TTC549 (cell line): ENCODE measurements at regions not wholly inside any gene's neighbourhood (a gene's known extent, or its start where the extent isn't known, plus 50 kb on each side); places are given as distances from the start of the nearest gene placed in this dataset.

ENCODE experiments used
- FAIRE-seq: peaks from 2 replicates; lab custom pipeline; 2012; peaks lifted over from hg19 to GRCh38; lab: Jason Lieb, UNC

GRCh38 chr6:166751051-166751595 lies 124.1 kb upstream of the RPS6KA2 start:
- no peak for FAIRE-seq

GRCh38 chr6:166750108-166750793 lies 123.2 kb upstream of the RPS6KA2 start:
- FAIRE-seq, result no peak

- no peak for FAIRE-seq
These were observed 122.6 kb upstream of the RPS6KA2 start for GRCh38 chr6:166749666-166750065.

- no peak for FAIRE-seq
These were observed 120.9 kb upstream of the RPS6KA2 start for GRCh38 chr6:166747644-166748595.

GRCh38 chr6:166745801-166746668 lies 119.0 kb upstream of the RPS6KA2 start:
- FAIRE-seq, result no peak

GRCh38 chr6:166744223-166745134 lies 117.4 kb upstream of the RPS6KA2 start:
- no peak for FAIRE-seq

GRCh38 chr6:166743406-166744222 lies 116.6 kb upstream of the RPS6KA2 start:
- no peak for FAIRE-seq

GRCh38 chr6:166742981-166743380 lies 115.9 kb upstream of the RPS6KA2 start:
- no peak for FAIRE-seq

- FAIRE-seq, result no peak
These were observed 112.9 kb upstream of the RPS6KA2 start for GRCh38 chr6:166739976-166740318.

GRCh38 chr6:166739117-166739975 lies 112.3 kb upstream of the RPS6KA2 start:
- no peak for FAIRE-seq

- no peak for FAIRE-seq
These were observed 111.5 kb upstream of the RPS6KA2 start for GRCh38 chr6:166738386-166739116.

- FAIRE-seq, result no peak
These were observed 110.2 kb upstream of the RPS6KA2 start for GRCh38 chr6:166737261-166737660.

- no peak for FAIRE-seq
These were observed 109.6 kb upstream of the RPS6KA2 start for GRCh38 chr6:166736634-166737033.

- FAIRE-seq, result no peak
These were observed 106.8 kb upstream of the RPS6KA2 start for GRCh38 chr6:166733900-166734299.

GRCh38 chr6:166729658-166730057 lies 102.6 kb upstream of the RPS6KA2 start:
- no peak for FAIRE-seq

GRCh38 chr6:166728884-166729530 lies 102.0 kb upstream of the RPS6KA2 start:
- no peak for FAIRE-seq

GRCh38 chr6:166726201-166726600 lies 99.2 kb upstream of the RPS6KA2 start:
- FAIRE-seq, result no peak

- no peak for FAIRE-seq
These were observed 98.5 kb upstream of the RPS6KA2 start for GRCh38 chr6:166725571-166725970.
